GM03348 (cell line): ENCODE measurements at regions not wholly inside any gene's neighbourhood (a gene's known extent, or its start where the extent isn't known, plus 50 kb on each side); places are given as distances from the start of the nearest gene placed in this dataset.
"Not testable (repeated sequence)": the region's sequence is repeated elsewhere in the genome, so short reads cannot be mapped to it uniquely, and the experiment has no call there.

Source experiments
- DNase-seq: peaks from one replicate; pipeline ENCODE4 v3.0.0; 2012; ENCODE audit warnings: low spot score

DNA sequence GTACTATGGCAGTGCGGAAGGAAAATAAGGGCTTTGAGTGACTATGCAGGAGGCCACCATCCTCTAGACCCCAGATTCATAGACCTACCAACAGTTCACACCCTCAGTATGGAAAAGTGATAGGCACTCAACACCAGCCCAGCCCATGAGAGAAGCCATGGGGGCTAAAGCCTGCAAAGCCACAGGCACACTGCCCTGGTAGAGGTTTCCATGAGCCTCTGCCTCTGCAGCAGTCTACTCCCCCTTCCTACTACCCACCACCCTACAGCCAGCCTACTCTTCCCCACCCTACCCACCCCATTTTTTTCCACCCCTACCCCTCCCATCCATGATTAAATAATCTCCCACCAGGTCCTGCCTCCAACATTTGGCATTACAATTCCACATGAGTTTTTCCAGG is 241.9 kb downstream of the CWH43 start:
- not testable (repeated sequence) for DNase-seq

DNA sequence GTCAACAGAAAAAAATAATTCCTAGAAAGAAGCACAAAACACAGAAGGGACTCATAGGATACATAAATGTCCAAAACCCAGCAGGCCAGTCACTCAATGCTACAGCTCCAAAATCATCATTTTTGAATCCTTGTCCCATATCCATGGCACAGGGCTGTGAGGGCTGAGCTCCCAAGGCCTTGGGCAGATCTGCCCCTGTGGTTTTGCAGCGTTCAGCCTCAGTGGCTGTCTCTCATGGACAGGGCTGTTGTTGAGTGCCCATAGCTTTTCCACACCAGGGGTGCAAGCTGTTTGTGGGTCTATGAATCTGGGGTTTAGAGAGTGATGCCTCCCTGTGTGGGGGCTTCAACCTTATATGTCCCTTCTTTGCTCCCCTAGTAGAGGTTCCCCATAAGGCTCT is 243.2 kb downstream of the CWH43 start:
- not testable (repeated sequence) for DNase-seq

GRCh38 chr4:49229713-49230112 is 243.6 kb downstream of the CWH43 start:
- not testable (repeated sequence) for DNase-seq

GRCh38 chr4:49233346-49233745 is 247.3 kb downstream of the CWH43 start:
- not testable (repeated sequence) for DNase-seq

DNA sequence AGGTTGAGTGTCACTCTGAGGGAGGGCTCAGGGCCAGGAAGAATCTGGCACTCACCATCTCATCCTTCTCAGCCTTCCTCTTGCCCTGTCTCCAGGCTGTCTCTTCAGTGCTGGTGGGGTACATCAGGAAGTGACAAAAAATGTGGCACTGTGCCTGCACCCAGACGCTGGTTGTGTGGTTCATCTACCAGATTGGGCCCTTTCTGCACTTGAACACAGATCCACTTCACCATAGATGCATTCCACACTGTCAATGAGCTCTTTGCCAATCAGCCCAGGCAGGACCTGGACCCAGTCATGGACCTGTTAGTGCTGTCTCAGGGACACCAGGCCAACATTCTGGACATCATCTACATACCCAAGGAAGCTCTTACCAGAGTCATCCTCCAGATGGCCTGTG is 247.7 kb downstream of the CWH43 start:
- not testable (repeated sequence) for DNase-seq

DNA sequence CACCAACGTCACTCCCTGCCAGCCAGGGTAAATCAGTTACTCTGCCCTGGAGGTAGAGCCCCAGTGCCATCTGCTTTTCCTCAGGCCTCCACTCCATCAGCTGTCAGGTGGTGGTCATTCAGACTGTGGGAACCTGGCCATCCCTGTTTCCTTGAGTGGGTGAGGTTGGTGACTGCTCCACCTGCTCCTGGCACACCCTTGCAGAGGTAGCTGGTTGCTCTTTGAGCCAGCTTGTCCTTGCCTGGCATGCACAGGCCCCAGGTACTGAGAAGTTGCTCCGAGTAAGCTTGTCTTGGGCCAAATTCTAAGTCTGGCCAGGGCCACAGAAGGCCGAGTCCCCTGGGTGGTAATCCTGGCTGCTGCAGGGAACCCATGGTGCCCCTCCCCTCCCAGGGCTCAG is 248.3 kb downstream of the CWH43 start:
- not testable (repeated sequence) for DNase-seq

GRCh38 chr4:49235413-49236160 is 249.5 kb downstream of the CWH43 start:
- DNase-seq, result not testable (repeated sequence)

DNA sequence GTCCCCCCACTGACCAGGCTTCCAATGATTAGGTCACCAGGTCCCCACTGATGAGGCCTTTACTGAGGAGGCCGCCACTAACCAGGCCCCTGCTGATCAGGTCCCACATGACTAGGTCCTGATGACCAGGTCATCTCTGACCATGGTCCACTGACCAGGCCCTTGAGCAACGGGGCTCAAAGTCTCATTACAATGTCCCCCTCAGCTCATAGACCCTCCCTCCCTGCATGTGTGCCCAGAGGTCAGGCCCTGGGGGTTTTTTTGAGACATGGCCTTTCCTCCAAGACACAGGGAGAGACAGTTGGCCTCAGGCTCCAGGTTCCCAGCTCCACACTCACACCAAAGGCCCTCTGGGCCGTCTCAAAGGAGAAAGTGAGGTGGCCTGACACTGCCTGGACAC is 250.4 kb downstream of the CWH43 start:
- not testable (repeated sequence) for DNase-seq

DNA sequence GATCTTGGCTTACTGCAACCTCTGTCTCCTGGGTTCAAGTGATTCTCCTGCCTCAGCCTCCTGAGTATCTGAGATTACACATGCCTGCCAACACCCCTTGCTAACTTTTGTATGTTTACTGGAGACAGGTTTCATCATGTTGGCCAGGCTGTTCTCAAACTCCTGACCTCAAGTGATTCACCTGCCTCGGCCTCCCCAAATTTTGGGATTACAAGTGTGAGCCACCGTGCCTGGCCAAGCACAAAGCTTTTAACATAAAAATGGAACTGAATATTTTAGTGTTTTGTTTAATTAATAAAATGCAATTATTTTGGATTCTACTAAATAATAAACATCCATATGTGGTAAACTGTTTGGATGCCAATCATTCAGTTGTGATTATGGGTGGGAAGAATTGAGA is 255.2 kb downstream of the CWH43 start:
- not testable (repeated sequence) for DNase-seq

DNA sequence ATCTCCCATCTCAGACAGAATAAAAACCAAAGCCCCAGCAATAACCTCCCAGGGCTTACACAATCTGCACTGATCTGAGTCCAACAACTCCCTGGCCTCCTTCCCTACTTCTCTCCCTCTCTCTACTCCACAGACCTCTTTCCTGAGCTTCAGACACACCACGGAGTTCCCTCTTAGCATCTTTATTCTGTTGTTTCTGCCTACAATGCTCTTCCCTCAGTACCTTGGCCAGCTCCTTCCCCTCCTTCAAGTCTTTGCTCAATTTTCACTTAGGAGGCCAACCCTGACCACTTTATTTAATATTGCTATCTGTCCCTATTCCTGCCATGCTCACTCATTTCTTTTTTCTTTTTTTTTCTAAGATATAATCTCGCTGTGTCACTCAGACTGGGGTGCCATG is 276.7 kb downstream of the CWH43 start:
- not testable (repeated sequence) for DNase-seq

- DNase-seq, result not testable (repeated sequence)
Observed at GRCh38 chr4:49270435-49270834, 284.4 kb downstream of the CWH43 start.

- not testable (repeated sequence) for DNase-seq
Observed at GRCh38 chr4:49270912-49271311, 284.8 kb downstream of the CWH43 start.

- DNase-seq, result not testable (repeated sequence)
Observed at GRCh38 chr4:49285905-49286304, 299.8 kb downstream of the CWH43 start.

DNA sequence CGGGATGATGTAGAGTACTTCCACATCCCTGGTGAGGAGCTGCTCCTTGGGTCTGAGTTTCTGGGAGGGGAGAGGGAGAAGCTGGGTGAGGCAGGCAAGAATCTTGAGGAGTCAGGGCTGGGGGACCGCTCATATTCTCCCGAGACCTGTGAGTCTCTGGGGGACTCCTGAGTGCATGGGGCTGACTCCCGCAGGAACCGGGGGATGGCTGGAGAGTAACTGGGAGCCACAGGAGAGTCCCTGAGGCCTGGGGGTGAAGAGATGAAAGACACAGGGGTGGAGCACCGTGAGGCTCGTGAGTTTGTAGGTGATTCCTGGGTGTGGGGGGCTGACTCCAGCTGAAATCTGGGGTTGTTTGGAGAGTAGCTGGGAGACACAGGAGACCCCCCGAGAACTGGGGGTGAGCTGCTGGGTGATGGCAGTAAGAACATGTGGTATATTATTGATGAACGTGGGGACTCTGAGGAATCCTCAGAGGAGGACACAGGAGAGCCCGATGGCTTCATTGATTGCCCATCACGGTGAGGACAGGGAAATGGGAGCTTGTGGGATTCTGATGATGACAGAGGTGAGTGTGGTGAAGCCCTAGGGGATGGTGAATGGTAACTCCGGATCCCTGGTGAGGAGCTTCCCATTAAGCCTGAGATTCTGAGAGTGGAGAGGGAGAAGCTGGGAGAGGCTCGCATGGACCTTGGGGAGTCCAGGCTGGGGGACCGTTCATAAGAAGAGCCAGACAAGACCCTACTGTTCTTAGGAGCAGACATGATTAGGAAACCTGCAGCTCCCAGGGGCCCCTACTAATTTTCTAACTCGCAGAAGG is 301.1 kb downstream of the CWH43 start:
- not testable (repeated sequence) for DNase-seq

DNA sequence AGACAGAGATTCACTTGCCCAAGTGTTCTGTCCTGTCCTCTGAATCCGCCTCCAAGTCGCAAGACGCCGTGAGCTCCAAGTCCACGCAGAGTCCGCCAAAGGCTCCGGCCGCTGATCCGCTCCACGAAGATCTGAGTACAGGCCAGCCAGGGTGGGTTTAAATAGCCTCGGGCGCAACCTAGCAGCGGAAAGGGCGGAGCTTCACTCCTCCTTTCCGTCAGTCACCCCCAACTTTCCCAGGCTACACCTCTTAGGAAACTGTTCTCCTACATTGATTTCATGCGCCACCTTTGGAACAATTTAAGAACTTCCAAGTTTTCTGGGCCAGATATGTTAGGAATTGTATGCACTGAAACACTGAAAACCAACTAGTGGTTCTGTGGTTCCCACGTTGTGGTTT is 301.8 kb downstream of the CWH43 start:
- DNase-seq, result peak; percentile 46

DNA sequence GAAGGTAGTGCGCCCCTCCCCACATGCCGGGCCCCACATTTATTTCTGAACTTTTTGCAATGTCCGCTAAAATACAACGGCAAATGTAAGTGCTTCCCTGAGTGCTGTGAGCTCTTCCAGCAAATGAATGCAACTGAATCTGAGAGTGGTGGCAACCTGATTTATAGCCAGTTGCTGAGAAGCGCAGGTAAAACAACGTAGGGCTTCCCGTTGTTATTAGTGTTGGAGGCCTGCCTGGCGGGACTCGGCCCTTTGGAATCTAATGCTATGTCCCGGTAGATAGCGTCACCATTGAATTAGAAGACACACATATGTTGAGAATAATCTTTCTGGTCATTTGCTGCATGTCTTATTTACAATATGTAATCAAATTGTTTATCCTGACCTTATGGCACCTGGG is 302.7 kb downstream of the CWH43 start:
- DNase-seq, result peak; percentile 13

GRCh38 chr4:49314815-49315214 is 328.7 kb downstream of the CWH43 start:
- DNase-seq, result not testable (repeated sequence)

GRCh38 chr4:49320725-49321410 is 334.8 kb downstream of the CWH43 start:
- DNase-seq, result not testable (repeated sequence)

GRCh38 chr4:49321511-49322300 is 335.6 kb downstream of the CWH43 start:
- DNase-seq, result not testable (repeated sequence)

DNA sequence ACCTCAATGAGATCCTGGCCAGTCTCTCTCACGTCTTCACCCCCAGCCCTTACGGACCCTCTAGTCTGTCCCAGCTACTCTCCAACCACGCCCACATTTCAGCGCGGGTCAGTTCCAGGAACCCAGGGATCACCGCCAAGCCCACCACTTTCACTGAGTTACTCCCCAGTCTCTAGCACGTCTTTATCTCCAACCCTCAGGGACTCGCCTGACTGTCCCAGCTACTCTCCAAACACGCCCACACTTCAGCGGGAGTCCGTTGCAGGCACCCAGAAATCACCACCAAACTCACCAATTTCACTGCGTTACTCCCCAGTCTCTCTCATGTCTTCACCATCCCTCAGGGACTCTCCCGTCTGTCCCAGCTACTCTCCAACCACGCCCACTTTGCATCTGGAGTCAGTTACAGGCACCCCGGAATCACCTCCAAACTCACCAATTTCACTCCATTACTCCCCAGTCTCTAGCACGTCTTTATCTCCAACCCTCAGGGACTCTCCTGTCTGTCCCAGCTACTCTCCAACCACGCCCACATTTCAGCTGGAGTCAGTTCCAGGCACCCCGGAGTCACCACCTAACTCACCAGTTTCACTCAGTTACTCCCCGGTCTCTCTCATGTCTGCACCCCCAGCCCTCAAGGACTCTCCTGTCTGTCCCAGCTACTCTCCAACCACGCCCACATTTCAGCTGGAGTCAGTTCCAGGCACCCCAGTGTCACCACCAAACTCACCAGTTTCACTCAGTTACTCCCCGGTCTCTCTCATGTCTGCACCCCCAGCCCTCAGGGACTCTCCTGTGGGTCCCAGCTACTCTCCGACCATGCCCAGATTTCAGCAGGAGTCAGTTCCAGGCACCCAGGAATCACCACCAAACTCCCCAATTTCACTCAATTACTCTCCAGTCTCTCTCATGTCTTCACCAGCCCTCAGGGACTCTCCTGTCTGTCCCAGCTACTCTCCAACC is 336.8 kb downstream of the CWH43 start:
- DNase-seq, result not testable (repeated sequence)

DNA sequence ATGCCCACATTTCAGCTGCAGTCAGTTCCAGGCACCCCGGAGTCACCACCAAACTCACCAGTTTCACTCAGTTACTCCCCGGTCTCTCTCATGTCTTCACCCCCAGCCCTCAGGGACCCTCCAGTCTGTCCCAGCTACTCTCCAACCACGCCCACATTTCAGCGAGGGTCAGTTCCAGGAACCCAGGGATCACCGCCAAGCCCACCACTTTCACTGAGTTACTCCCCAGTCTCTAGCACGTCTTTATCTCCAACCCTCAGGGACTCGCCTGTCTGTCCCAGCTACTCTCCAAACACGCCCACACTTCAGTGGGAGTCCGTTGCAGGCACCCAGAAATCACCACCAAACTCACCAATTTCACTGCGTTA is 337.5 kb downstream of the CWH43 start:
- DNase-seq, result not testable (repeated sequence)
